HEK293 (cell line): ENCODE measurements at regions not wholly inside any gene's neighbourhood (a gene's known extent, or its start where the extent isn't known, plus 50 kb on each side); places are given as distances from the start of the nearest gene placed in this dataset.
A peak's percentile ranks its signal among the peaks of the same experiment; 100 is the strongest.

Experiments used
- CTCF ChIA-PET: fragments of 350-600 bp; formaldehyde crosslinking; extraction: SDS; loops from one replicate; lab custom pipeline; 2021; ENCODE audit warnings: antibody characterized with exemption; lab: Yijun Ruan, JAX
- POLR2A ChIA-PET: fragments of 300-600 bp; formaldehyde crosslinking; extraction: SDS; loops from one replicate; lab custom pipeline; 2020; ENCODE audit warnings: antibody characterized with exemption, inconsistent platforms; lab: Yijun Ruan, JAX
- H3K27ac ChIP-seq: fragments of 200-500 bp; sonication (Bioruptor generic); 2 replicates; pipeline ENCODE4 v1.5.1; 2014; ENCODE audit warnings: low read depth, low read length, control low read depth, inconsistent platforms; ENCODE audit errors: extremely low read depth
- H3K36me3 ChIP-seq, 2 experiments: fragments of 200-500 bp in 1 of 2; sonication (Bioruptor generic) in 1 of 2; 1 replicate in 1 of 2; 2 replicates in 1 of 2; pipeline ENCODE4 v1.5.1; 2014 to 2017; ENCODE audit warnings: inconsistent platforms in 2 of 2, low read length in 2 of 2; ENCODE audit not compliant: control insufficient read depth in 2 of 2, insufficient read depth in 1 of 2
- H3K4me1 ChIP-seq: fragments of 200-500 bp; sonication (Bioruptor generic); 2 replicates; pipeline ENCODE4 v1.5.1; 2014; ENCODE audit warnings: mild to moderate bottlenecking, low read length, inconsistent platforms; ENCODE audit not compliant: control insufficient read depth, insufficient read depth
- H3K4me3 ChIP-seq: 2 replicates; pipeline ENCODE4 v1.5.1; 2011; ENCODE audit warnings: low read depth, mild to moderate bottlenecking, control low read depth, low read length, moderate library complexity
- H3K9me3 ChIP-seq: fragments of 200-500 bp; sonication (Bioruptor generic); 2 replicates; pipeline ENCODE4 v1.5.1; 2014; ENCODE audit warnings: low read depth, low read length, inconsistent platforms; ENCODE audit not compliant: control insufficient read depth, insufficient read depth
- FEZF1 ChIP-seq: fragments of 450-650 bp; formaldehyde crosslinking; IDR thresholded peaks from 2 replicates; pipeline ENCODE4 v1.5.1; 2016; ENCODE audit warnings: missing biosample characterization, missing genetic modification characterization
- IKZF3 ChIP-seq: fragments of 450-650 bp; IDR thresholded peaks from 2 replicates; pipeline ENCODE4 v1.5.0; 2018; ENCODE audit warnings: missing biosample characterization, mild to moderate bottlenecking, missing genetic modification characterization, moderate library complexity
- KLF1 ChIP-seq: fragments of 450-650 bp; formaldehyde crosslinking; IDR thresholded peaks from 2 replicates; pipeline ENCODE4 v1.5.1; 2016; ENCODE audit warnings: missing biosample characterization, missing genetic modification characterization
- KLF9 ChIP-seq: fragments of 450-650 bp; formaldehyde crosslinking; IDR thresholded peaks from 2 replicates; pipeline ENCODE4 v1.5.1; 2016; ENCODE audit warnings: missing biosample characterization, missing genetic modification characterization, low read depth
- SETDB1 ChIP-seq: IDR thresholded peaks from one replicate; pipeline ENCODE4 v1.6.1; 2017; ENCODE audit warnings: mild to moderate bottlenecking, low read length, moderate library complexity, mixed read lengths; ENCODE audit not compliant: insufficient read length
- TRIM28 ChIP-seq: IDR thresholded peaks from 2 replicates; pipeline ENCODE4 v1.6.1; 2011; ENCODE audit warnings: low read length, control low read depth, borderline replicate concordance
- ZBTB48 ChIP-seq: fragments of 450-650 bp; formaldehyde crosslinking; IDR thresholded peaks from 2 replicates; pipeline ENCODE4 v1.5.1; 2016; ENCODE audit warnings: missing biosample characterization, missing genetic modification characterization
- ZFP37 ChIP-seq: fragments of 450-650 bp; formaldehyde crosslinking; IDR thresholded peaks from 2 replicates; pipeline ENCODE4 v1.5.1; 2016; ENCODE audit warnings: missing biosample characterization, missing genetic modification characterization
- ZNF2 ChIP-seq: fragments of 450-650 bp; formaldehyde crosslinking; IDR thresholded peaks from 2 replicates; pipeline ENCODE4 v1.5.1; 2016; ENCODE audit warnings: missing biosample characterization, missing genetic modification characterization
- ZNF311 ChIP-seq: fragments of 450-650 bp; formaldehyde crosslinking; IDR thresholded peaks from 2 replicates; pipeline ENCODE4 v1.5.1; 2017; ENCODE audit warnings: missing biosample characterization, missing genetic modification characterization, borderline replicate concordance
- ZNF341 ChIP-seq: fragments of 450-650 bp; formaldehyde crosslinking; IDR thresholded peaks from 2 replicates; pipeline ENCODE4; 2016; ENCODE audit warnings: low read depth, missing biosample characterization, missing genetic modification characterization
- ZNF366 ChIP-seq: fragments of 450-650 bp; formaldehyde crosslinking; conservative IDR thresholded peaks from 2 replicates; pipeline ENCODE4 v1.5.1; 2016; ENCODE audit warnings: missing biosample characterization, missing genetic modification characterization
- ZNF426 ChIP-seq: fragments of 450-650 bp; formaldehyde crosslinking; IDR thresholded peaks from 2 replicates; pipeline ENCODE4 v1.5.1; 2017; ENCODE audit warnings: missing biosample characterization, missing genetic modification characterization, mild to moderate bottlenecking, inconsistent platforms, moderate library complexity
- ZNF513 ChIP-seq: fragments of 450-650 bp; IDR thresholded peaks from 2 replicates; pipeline ENCODE4 v1.5.1; 2018; ENCODE audit warnings: missing biosample characterization, missing genetic modification characterization
- ZNF549 ChIP-seq: fragments of 450-650 bp; IDR thresholded peaks from 2 replicates; pipeline ENCODE4 v1.5.1; 2018; ENCODE audit warnings: missing biosample characterization, missing genetic modification characterization, mild to moderate bottlenecking, inconsistent platforms, moderate library complexity
- ZNF621 ChIP-seq: fragments of 450-650 bp; formaldehyde crosslinking; IDR thresholded peaks from 2 replicates; pipeline ENCODE4 v1.5.1; 2017; ENCODE audit warnings: missing biosample characterization, missing genetic modification characterization
- ZNF664 ChIP-seq: fragments of 450-650 bp; formaldehyde crosslinking; IDR thresholded peaks from 2 replicates; pipeline ENCODE4 v1.5.1; 2016; ENCODE audit warnings: missing biosample characterization, missing genetic modification characterization
- ZNF670 ChIP-seq: fragments of 450-650 bp; formaldehyde crosslinking; IDR thresholded peaks from 2 replicates; pipeline ENCODE4 v1.5.1; 2016; ENCODE audit warnings: missing biosample characterization, missing genetic modification characterization, low read depth

GRCh38 chr1:55640708-55641473 lies 425.7 kb upstream of the USP24 start:
- ChIA-PET CTCF (interaction anchor here (0.7 to 1.1 kb wide), 2 partner anchors 357 to 668 kb away, joined by 3 to 5 read pairs; no protein-coding TSS in a partner anchor), POLR2A (no interaction called here)
- peak; percentile 38 for TF ChIP-seq SETDB1
- TF ChIP-seq TRIM28, result peak; percentile 65; the same call in 1 of the 2 replicates
- TF ChIP-seq IKZF3 (tag by site-specific recombination), result no peak
- no peak overlapping the region for H3K4me3 ChIP-seq
- H3K36me3 ChIP-seq, result no peaks in the 10 kb centered on the region
- H3K4me1 ChIP-seq, result no peaks in the 10 kb centered on the region
- no peaks in the 10 kb centered on the region for H3K9me3 ChIP-seq
- no peak overlapping the region for H3K27ac ChIP-seq

- POLR2A ChIA-PET, result no interaction called here
Measured at GRCh38 chr1:55639526-55639925, 424.4 kb upstream of the USP24 start.

GRCh38 chr1:55639051-55639450 lies 423.9 kb upstream of the USP24 start:
- no peak for TF ChIP-seq KLF1 (tag by site-specific recombination)
- TF ChIP-seq, all 188 proteins: peak for 0
- Histone ChIP-seq H3K27ac (no peak overlapping the region), H3K9me3 (no peaks in the 10 kb centered on the region), H3K4me1 (no peaks in the 10 kb centered on the region), H3K4me3 (no peak overlapping the region), H3K36me3 (no peaks in the 10 kb centered on the region)
- POLR2A ChIA-PET, result no interaction called here
- CTCF ChIA-PET, result interaction anchor here (0.7 to 1.5 kb wide), 2 partner anchors 61 to 260 kb away, joined by 3 to 4 read pairs; no protein-coding TSS in a partner anchor

More at GRCh38 chr1:55639526-55639925, 424.4 kb upstream of the USP24 start:
- Histone ChIP-seq H3K9me3 (no peaks in the 10 kb centered on the region), H3K36me3 (no peaks in the 10 kb centered on the region), H3K27ac (no peak overlapping the region), H3K4me1 (no peaks in the 10 kb centered on the region), H3K4me3 (no peak overlapping the region)
- CTCF ChIA-PET, result interaction anchor here (1.5 kb wide), 1 partner anchor 260 kb away, joined by 3 read pairs; no protein-coding TSS in a partner anchor
- no peak for TF ChIP-seq ZNF549
- TF ChIP-seq ZFP37 (tag by site-specific recombination), result no peak
- TF ChIP-seq FEZF1 (tag by site-specific recombination), result no peak
- no peak for TF ChIP-seq KLF9 (tag by site-specific recombination)
- no peak for TF ChIP-seq ZNF366 (tag by site-specific recombination)
- no peak for TF ChIP-seq ZNF2 (tag by site-specific recombination)
- TF ChIP-seq ZNF664, result no peak

- Histone ChIP-seq H3K9me3 (no peaks in the 10 kb centered on the region), H3K27ac (no peak overlapping the region), H3K4me3 (no peak overlapping the region)
- CTCF ChIA-PET, result no interaction called here
- TF ChIP-seq ZBTB48, result no peak
- TF ChIP-seq ZNF670 (tag by site-specific recombination), result no peak
- no peak for TF ChIP-seq ZNF513 (tag by site-specific recombination)
- no peak for TF ChIP-seq ZNF341
- no peak for TF ChIP-seq ZNF426 (tag by site-specific recombination)
- TF ChIP-seq ZNF311 (tag by site-specific recombination), result no peak
- no peak for TF ChIP-seq KLF9 (tag by site-specific recombination)
- TF ChIP-seq ZNF621 (tag by site-specific recombination), result no peak
- TF ChIP-seq, all 188 proteins: peak for 0
- H3K36me3 ChIP-seq, result no peaks in the 10 kb centered on the region
- POLR2A ChIA-PET, result no interaction called here
- H3K4me1 ChIP-seq, result no peaks in the 10 kb centered on the region
Measured at GRCh38 chr1:55636696-55637095, 421.5 kb upstream of the USP24 start.
